NCI-H524 treated with DMSO at 0.1 percent for 48 hours (cell line): ENCODE measurements at regions not wholly inside any gene's neighbourhood (a gene's known extent, or its start where the extent isn't known, plus 50 kb on each side); places are given as distances from the start of the nearest gene placed in this dataset.

ENCODE experiments used
- DNase-seq: peaks from one replicate; lab custom pipeline; 2025; lab: John Stamatoyannopoulos, UW

DNA sequence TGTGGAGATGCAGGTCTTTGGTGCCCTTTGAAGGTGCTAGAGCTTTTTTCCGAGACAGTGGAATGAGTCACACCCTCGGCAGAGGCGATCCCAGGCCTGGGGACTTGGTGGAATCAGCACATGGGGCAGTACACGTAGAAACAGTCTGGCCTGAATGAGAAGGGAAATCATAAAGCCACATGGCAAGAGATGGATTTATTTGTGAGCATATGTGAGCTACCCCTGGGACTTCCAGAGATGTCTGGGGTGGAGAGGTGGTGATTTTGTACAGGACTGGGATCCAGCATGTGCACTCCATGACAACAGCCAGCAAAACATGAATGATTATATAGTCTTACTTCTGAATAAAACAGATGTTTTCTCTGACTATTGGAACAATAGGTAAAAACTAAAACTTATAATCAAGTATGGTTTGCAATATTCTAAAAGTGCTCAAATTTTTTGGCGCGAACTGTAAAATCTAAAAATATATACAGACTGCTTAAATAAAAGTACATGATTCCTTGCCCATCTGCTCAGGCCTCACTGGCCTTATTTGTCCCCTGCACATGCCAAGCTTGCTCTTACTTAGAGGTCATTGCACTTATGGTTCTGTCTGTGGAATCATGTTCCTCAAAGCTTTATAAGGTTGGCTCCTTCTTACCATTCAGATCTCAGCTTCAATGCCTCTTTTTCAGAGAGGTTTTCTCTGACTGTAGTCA is 54.7 kb upstream of the SMARCA2 start:
- DNase-seq, result peak; percentile 72

DNA sequence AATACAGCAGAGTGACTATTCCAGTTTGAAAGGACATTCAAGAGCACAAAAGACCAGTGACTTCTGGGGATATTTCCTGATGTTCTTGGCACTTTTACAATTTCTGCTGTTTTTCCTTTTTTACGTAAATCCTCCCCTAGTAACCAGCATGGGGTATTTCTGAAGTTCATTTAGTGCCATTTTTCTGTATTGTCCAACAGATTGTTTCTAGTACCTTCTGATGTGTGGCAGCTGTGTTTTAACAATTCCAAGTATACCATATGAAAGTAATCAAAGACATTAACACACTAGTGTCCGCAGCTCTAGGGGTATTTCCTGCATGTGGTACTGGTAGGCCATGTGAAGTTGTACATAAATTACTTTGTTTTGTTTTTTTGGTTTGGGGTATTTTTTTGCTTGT is 53.0 kb upstream of the SMARCA2 start:
- DNase-seq, result no peak

DNA sequence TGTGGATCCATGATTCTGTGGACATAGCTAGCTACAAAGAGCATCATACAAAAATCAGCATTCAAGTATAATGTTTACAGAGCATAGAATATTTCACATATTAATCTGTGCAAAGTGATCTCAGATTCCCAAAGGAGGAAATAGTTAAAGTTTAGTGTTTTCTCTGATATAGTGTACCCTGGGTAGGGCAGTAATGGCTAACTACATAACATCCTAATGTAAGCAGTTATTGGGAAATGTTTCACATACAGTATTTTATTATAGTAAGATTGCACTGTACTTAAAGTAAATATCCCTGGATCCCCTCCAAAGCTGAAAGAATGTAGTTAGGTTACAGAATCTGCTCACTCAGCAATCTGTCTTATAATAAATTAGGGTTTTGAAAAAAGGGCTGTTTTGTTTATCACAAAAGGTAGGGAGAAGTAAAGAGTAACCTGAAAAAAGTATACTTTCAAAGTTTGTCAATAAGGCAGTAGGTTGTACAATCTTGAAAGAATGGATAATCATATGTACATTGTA is 52.5 kb upstream of the SMARCA2 start:
- no peak for DNase-seq

DNA sequence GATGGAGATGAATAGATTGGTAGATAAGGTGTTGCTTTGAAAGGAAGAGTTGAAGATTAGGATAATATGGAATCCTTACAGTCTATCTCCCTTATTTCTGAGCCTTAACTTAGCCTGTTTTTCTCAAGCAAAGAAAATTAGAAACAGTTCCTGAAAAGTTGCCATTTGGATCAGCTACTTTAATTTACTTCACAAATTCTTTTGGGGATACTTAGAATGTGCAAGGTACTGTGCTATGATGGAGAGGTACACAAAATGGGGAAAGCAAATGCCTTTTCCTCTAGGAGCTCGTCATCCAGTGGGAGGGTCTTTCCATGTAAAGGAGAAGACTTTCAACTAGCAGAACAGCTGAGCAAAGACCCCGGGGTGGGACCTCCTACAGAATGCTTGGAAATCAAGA is 51.1 kb upstream of the SMARCA2 start:
- DNase-seq, result no peak
